CD4-positive, alpha-beta T cell treated with Interleukin-4 for 4 hours (primary cell): ENCODE measurements at regions not wholly inside any gene's neighbourhood (a gene's known extent, or its start where the extent isn't known, plus 50 kb on each side); places are given as distances from the start of the nearest gene placed in this dataset.
"Not testable (repeated sequence)": the region's sequence is repeated elsewhere in the genome, so short reads cannot be mapped to it uniquely, and the experiment has no call there.

Experiments used
- DNase-seq: peaks from one replicate; pipeline ENCODE4 v3.0.0-alpha.2; 2020

DNA sequence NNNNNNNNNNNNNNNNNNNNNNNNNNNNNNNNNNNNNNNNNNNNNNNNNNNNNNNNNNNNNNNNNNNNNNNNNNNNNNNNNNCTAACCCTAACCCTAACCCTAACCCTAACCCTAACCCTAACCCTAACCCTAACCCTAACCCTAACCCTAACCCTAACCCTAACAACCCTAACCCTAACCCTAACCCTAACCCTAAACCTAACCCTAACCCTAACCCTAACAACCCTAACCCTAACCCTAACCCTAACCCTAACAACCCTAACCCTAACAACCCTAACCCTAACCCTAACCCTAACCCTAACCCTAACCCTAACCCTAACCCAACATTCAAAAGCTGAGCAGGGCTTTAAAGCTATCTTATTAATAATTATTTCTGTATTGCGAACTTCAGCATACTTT, 182.5 kb upstream of the FAM20C start:
- not testable (repeated sequence) for DNase-seq

DNA sequence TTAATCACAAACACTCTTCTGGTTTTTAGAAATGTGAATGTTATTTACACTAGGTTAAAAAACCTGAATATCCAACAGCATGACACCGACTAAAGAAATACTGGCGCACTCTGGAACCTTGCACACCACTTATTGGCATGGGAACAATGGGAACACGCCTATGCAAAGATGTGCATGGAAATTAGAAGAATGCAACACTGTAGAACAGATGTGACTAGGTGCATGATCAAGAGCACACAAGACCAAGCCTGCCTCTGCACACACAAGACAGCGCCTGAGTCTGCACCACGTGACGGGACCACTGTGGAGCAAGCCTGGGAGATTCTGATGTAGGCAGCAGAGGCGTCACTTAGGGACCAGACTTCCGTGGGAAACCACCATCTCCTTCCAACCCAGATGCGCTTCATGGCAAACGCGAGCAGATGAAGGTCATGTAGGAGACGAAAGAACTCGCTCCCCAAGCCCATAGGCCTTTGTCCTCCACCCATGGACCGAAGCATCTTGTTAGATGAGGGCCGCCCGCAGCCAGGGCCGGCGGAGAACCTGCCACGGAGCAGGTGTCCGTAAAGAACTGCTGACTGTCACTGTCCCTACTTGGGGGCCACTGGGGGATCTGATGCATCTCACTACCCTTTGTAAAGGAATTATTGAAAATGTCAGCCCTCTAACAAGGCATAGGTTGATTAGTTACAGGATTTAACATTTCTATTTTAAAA, 159.6 kb upstream of the FAM20C start:
- DNase-seq: not testable (repeated sequence)

DNA sequence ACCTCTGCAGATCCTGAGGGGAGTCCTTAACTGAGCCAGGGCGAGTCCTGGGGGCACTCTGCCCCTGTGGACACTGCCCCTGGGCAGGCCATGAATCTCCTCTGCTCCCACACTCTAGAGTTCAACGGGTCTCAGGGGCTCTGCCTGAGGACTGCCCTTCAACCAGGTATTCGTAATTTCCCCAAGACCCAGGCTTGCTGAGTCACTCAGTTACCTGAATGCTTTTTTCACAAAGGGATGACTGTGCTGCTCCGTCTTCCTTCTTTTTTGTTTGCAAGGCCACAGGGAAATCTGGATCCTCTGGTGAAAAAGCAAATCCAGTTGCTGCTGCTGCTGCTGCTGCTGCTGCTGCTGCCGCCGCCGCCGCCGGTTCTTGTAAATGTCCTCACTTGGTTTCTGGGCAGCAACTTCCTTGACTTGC, 157.2 kb upstream of the FAM20C start:
- not testable (repeated sequence) for DNase-seq

DNA sequence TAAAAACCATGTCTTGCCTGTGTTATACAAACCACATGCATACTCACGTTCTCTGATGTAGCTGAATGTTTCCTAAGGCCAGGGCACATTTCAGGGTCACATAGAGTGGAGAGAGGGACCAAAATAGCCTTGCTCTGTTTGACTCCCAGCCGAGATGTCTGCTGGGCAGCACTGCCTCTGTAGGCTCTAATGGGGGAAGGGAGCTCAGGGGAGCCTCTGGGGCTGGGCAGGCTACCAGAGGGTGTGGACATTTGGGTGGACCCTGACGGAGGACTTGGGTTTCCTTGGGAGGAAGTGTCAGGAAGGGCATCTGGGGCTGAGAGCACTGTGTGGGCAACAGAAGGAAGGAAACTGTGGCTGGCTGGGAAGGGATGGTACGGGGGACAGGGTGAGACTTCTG, 155.8 kb upstream of the FAM20C start:
- DNase-seq: not testable (repeated sequence)

DNA sequence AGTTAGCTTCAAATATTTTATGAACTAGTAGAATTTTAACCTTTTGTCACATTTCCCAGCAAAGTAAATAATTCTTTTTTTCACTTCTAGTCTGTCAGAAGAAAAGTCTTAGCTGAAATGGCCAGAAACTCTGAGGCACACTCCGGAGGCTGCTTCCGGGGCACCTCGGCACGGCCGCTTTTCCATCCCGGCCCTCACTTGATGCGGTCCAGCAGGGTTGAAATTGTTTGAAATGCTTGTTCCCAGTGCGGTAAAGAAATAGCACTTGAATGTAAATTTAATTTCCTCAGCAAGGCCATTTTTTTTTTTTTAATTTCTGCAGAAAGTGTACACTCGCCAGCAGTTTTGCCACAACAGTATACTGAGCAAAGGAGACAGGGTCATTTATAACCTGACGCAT, 154.7 kb upstream of the FAM20C start:
- DNase-seq: not testable (repeated sequence)

DNA sequence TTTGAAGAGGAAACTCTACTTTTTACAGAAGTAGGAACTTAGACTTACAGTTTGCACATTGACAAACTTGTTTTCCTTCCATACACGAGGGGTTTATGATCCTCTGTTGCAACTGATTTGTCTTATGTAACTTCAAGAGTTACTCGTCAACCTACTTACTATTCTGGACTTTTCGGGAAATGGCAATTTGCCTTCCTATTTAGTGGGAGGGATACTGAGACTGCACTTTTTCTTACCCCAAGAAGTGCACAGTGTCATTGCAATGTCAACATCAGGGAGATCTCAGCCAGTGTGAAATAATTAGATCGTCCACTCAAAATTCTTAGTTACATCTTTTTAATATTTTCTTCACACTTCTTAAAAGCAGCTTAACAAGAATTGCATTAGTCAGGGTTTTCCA, 153.9 kb upstream of the FAM20C start:
- DNase-seq: not testable (repeated sequence)

DNA sequence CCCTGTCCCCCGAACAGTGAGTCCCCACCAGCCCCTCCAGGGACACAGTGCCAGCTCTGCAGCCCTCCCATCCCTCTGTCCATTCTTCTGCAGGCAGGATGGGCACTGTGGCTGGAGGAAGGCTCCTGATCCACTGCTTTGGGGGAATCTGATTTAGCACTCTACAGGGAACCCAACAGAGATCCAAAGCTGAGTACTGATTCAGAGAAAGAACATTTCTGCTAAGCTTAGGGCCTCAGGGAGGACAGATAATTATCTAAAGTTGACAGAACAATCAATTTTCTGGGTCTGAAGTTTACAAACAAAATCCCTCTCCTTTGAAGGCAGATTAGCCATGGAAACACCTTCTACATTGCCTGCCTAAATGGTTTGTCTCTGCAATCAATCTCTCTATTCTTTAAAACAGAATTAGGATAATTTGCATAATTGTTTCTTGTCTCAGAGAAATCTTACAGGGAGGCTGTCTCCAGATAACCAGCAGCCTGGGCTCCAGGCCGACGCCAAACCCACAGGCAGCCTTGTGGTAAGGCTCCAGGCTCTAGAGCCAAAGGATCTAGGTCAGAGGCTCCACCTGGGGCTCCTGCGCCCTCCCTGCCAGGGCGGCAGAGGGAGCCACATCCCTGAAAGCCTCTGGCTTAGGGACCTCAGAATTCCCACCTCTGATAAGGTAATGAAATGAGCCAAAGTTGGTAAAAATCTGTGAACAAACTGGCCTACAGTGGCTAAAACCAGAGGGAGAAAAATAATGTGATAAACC, 152.2 kb upstream of the FAM20C start:
- not testable (repeated sequence) for DNase-seq

DNA sequence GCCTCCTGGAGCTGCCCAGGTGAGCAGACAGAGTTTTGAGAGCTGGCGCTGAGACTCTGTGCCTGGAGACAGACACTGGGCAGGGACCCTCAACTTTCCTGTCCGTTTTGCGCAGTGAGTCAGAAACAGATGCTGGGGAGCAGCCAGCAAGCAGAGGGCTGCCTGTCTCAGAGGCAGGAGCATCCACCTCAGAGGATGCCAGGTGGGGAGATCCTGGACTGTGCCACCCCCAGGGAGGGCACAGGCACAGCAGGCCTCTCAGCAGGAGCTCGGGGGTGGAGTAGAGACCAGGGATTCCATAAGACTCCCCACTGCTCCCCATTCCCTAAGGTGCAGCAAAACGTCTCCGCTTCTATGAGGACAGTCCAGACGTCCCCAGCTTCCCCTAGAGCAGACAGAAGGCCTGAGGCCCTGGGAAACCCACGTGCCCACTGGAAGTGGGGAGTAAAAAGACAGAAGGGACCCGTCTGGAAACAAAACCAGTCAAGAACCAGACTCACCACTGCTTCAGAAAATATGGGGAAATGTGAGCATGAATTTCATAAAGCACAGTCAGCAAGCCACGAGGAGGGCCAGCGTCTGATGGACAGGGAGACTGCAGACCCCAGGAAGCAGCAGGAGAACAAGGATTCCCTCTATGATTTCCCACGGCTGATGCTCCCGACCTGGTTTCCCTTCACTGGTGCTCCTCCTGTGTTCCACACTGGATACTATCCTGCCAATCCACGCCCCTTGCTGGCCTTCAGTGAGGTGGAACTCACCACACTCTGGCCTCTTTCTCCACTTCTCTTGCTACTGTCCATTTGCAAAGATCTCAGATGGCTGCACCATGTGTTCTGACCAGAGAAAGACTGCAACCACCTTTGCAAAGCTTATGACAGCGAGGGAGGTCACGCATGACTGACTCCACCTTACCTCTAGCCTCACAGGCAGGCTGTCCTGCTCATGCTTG, 151.3 kb upstream of the FAM20C start:
- no peak for DNase-seq

DNA sequence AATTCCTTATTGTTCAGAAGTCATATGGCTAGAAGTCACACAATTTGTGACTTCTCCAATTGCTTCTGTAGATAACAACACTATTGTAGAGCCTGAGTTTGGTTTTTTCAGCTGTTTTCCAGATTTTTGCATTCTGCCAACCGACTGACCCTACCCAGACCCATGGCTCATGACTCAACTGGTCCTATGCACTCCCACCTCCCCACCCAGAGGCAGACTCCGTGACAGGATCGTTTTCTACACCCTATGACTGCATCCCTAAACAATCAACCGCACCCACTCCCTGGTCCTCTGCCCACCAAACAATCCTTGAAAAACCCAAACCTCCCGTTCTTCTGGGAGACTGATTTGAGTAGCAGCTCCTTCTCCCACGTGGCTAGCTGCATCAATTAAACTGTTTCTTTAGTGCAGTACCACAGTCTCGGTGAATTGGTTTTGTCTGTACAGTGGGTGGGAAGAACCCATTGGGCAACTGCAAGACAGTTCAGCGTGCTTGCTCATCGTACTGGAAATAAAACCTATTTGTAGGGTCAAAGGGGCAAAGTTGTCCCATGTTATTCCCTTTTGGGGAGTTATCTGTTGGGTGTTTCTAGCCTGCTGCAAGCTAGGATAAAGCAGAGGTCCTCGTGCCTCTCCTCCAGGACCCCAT, 150.3 kb upstream of the FAM20C start:
- no peak for DNase-seq

DNA sequence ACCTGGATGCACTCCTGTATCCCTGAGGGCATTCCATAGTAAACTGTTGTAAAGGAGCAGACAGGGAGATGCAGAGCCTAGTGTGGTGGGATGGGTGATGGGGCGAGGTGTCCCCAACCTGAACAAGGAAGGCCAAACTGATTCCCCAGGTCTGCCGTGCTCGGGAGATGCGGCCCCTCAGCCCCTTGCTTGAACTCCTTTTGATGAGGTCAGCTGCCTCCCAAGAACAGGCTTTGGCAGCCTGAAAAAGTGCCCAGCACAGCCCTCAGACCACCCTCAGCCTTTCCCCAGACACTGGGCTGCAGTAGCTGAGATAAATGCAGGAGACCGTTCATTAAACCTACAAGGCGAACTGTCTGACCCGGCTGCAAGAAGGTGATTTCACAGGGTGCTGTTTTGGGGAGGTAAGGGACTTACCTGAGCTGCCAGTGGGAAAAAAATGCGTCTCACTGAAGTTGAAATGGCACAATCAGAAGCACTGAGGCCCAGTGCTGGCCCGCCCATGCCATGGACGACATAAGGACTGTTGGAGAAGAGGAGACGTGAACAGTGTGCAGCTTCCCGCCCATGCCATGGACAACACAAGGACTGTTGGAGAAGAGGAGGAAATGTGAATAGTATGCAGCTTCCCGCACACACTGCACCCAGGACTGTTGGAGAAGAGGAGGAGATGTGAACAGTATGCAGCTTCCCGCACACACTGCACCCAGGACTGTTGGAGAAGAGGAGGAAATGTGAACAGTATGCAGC, 148.4 kb upstream of the FAM20C start:
- no peak for DNase-seq

DNA sequence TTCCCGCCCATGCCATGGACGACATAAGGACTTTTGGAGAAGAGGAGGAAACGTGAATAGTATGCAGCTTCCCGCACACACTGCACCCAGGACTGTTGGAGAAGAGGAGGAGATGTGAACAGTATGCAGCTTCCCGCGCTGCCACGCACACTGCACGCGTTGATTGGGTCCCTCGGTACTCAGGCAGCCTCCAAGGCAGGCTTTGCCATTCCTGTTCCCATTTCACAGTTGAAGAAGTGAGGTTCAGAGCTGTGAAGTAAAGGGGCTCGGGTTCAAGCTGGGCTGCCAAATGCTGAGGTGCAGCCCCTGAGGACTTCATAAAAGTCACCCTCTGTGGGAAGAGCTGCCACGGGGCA, 147.9 kb upstream of the FAM20C start:
- DNase-seq: no peak

DNA sequence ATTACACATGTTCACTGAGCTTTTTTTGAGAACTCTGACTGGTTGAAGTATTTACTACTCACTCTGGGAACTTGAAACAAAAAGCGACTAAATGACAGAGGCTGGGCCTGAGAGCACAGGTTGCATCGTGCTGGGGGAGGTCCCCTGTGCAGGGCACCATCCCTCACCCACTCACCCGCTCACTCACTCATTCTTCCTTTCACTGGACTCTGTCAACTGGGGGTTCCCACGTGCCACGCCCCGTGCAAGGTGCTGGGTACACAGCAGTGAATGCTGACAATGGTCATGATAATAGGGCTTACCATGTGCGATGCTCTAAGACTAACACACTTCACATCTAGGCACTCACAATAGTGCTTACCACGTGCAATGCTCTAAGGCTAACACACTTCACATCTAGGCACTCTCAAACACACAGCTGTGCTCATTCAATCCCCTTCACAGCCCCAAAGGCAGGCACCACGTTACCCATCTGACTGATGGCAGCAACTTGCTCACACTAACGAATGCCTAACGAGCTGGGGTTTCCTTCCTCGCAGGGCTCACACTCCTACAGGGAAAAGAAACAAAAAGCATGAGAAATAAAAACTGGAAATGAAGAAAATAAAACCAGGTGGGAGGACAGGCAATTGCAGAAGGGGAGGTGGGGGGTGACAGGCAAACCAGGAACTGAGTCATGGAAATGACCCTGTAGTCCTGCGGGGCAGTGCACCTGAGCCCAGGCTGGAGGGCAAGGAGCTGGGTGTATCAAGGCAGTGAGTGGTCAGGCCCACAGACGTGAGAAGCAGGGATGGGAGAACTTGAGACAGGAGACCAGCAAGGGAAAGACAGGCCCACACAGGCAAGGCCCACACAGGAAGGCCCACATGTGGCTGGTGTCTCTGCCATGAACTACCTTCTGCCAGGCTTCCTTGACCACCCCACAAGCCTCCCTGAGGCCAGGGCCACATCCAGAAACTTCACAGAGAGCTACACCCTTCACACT, 147.0 kb upstream of the FAM20C start:
- DNase-seq: no peak

DNA sequence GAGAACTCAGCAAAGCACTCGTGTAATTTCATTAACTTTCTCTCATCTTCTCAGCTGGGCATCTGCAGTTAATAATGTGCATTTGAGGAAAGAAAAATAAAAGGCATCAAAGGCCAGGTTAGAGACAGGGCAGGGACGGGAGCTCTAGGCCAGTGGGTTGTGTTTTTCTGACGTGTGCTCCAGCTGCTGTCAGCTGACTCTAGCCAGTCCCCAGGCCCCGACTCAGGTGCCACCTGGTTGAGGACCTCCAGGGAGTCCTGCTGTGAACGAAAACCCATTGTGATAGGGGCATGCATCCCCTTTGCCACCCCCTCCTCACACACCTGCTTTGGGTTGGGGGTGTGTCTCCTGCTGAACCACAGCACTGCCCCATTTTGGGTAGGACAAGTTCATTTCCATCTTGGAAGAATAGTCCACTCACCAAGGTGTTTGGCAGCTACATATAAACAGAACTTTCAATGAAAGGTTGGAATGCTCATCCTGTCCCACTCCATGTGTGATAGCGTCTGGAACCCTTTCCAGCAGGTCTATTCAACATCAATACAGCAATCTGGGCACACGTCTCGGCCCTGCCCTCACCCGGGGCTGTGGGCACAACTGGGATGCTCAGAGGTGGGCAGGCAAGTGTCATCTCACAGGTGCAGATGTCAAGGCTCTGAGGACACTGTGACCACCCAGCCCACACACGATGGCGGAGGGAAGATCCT, 146.1 kb upstream of the FAM20C start:
- DNase-seq: no peak

DNA sequence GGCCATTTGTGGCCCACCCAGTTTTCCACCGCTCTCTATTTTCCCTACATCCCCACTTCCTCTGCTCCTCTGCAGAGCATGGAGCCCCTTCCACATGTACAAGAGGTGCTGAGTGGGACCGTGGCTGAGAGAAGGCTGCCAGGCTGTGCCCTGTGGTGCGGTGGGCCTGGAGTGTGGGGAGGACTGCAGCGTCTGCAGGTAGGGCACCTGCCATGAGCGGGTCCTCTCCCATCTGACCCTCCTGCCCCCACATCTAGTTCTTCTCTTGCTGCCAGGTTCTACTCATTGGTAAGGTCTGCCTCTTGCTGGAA, 145.6 kb upstream of the FAM20C start:
- no peak for DNase-seq

DNA sequence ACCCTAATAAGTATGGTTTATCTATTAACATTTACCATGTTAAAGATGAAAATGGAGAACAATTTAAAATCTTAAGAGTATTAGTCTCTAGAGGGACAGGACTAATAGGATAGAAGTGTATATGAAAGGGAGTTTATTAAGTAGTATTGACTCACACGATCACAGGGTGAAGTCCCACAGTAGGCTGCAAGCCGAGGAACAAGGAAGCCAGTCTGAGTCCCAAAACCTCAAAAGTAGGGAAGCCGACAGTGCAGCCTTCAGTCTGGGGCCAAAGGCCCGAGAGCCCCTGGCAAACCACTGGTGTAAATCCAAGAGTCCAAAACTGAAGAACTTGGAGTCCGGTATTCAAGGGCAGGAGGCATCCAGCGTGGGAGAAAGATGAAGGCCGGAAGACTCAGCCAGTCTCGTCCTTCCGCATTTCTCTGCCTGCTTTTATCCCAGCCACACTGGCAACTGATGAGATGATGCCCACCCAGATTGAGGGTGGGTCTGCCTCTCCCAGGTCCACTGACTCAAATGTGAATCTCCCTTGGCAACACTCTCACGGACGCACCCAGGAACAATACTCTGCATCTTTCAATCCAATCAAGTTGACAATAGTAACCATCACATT, 140.8 kb upstream of the FAM20C start:
- no peak for DNase-seq

DNA sequence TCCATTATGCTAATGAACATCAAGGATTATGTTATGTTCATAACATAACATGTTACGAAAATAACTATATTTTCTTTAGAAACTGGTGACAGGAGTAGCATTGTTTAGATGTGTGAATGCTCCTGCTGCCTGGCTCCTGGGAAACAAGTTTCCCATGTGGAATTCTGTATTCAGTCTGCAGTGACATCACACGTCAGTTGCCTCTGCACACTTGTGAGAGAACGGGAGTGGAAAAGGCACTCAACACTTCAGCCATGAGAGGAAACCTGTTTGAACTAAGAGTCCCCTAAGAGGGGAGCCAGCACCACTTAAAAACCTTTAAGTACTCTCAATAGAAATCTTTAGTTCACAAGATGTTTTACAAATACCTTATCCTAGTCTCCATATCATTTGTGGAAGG, 140.3 kb upstream of the FAM20C start:
- no peak for DNase-seq

DNA sequence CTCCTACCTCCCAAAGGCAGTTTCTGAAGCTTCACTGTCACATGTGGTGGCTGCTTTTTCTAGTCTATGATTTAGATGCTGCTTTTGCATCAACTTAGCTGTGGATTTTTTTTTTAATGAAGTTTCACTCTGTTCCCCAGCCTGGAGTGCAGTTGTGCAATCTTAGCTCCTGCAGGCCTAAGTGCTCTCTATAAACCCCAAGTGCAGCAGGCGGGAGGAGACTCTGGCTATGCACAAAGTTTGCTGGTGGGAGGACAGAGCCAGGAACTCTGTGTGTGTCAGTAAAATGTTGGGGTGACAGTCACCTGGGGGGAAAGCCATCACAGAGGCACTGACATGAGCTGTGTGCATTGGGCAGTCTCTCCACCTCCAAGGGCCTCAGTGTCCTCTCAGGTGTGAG, 138.8 kb upstream of the FAM20C start:
- no peak for DNase-seq

DNA sequence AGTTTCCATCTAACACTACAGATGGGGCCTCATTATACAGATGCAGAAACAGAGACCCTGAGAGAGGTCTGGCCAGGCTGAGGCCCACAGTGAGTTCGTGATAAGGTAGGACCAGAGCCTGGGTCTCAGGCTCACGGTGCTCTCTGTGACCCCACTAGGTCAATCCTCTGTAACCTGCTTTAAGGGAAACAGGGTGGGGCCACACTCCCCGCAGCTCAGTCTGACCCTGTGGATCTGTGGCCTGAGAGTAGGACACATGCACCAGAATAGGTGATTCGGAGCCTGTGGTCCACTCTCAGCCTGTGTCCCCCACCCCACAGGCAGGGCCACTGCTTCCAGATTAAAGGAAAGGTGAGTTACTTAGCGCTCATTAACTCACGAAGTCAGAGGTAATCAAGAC, 137.8 kb upstream of the FAM20C start:
- DNase-seq: no peak

DNA sequence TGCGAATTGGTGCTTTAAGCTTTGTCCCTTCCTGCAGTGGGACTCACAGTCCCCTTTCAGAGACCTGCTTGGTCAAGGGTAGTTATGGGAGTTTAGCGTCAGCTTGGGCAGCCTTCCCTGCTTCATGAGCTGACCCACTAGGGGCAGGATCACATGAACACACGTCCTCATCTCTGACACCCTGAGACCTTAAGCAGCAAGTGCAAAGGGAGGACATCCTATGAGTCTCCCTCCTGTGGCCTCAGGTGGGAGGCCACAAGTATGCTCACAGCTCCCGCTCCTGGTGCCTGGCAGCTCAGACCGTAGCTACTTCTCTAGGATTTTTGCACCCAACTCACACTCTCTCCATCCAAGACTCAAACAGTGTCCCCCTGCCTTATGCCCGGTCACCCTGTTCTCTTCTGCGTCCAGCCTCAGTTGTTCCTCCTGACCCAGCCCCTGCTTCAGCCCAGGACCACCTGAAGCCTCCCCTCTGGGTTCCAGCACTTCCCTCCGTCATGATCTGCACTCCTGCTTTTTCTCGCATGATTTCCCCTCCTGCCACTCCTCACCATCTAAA, 136.6 kb upstream of the FAM20C start:
- no peak for DNase-seq
